Glutamatergic neuron (in vitro differentiated cells): ENCODE measurements at regions not wholly inside any gene's neighbourhood (a gene's known extent, or its start where the extent isn't known, plus 50 kb on each side); places are given as distances from the start of the nearest gene placed in this dataset.

ENCODE experiments used
- DNase-seq: peaks from one replicate; pipeline ENCODE4 v3.0.0; 2022
- H3K27ac Mint-ChIP-seq: one replicate; pipeline ENCODE4 v1.8.0; 2020; ENCODE audit warnings: mild to moderate bottlenecking, mixed read lengths, inconsistent platforms; ENCODE audit not compliant: unreplicated experiment
- H3K27me3 Mint-ChIP-seq: one replicate; pipeline ENCODE4 v1.8.0; 2020; ENCODE audit warnings: mild to moderate bottlenecking, moderate library complexity, mixed read lengths, inconsistent platforms; ENCODE audit not compliant: unreplicated experiment
- H3K36me3 Mint-ChIP-seq: one replicate; pipeline ENCODE4 v1.8.0; 2020; ENCODE audit warnings: mild to moderate bottlenecking, mixed read lengths, inconsistent platforms; ENCODE audit not compliant: unreplicated experiment
- H3K4me1 Mint-ChIP-seq: one replicate; pipeline ENCODE4 v1.8.0; 2020; ENCODE audit warnings: mild to moderate bottlenecking, low read depth, mixed read lengths, inconsistent platforms; ENCODE audit not compliant: unreplicated experiment
- H3K4me3 Mint-ChIP-seq: one replicate; pipeline ENCODE4 v1.8.0; 2020; ENCODE audit warnings: mild to moderate bottlenecking, mixed read lengths, inconsistent platforms; ENCODE audit not compliant: unreplicated experiment
- H3K9me3 Mint-ChIP-seq: one replicate; pipeline ENCODE4 v1.8.0; 2020; ENCODE audit warnings: mild to moderate bottlenecking, moderate library complexity, mixed read lengths, inconsistent platforms; ENCODE audit not compliant: unreplicated experiment
- CTCF ChIP-seq: fragments of 200-600 bp; sonication (generic); IDR thresholded peaks from one replicate; pipeline ENCODE4 v1.5.0; 2021; ENCODE audit not compliant: partially characterized antibody, unreplicated experiment

DNA sequence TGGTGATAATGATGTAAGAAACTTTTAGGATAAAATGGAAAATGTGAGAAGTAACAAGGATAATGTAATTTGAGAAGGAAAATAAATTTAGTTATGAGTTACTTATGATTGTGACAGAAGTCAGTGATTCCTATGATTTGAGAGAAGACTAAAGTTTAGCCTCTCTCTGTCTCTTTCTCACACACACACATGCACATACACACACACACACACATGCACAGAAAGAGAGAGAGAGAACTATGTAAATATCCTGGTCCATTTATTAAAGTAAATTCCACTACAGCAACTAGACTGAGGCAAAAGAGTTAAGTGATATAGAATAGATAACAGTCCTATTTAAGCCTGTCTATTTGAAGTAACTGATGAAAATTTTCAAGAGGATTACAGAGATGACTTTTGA lies 375.2 kb downstream of the CD109 start:
- no peaks in the 10 kb centered on the region for H3K27me3 Mint-ChIP-seq
- no peaks in the 10 kb centered on the region for H3K36me3 Mint-ChIP-seq
- H3K4me1 Mint-ChIP-seq, result no peaks in the 10 kb centered on the region
- H3K4me3 Mint-ChIP-seq, result no peak overlapping the region
- no peak for DNase-seq
- H3K9me3 Mint-ChIP-seq, result no peaks in the 10 kb centered on the region
- no peak for TF ChIP-seq CTCF
- no peak overlapping the region for H3K27ac Mint-ChIP-seq

DNA sequence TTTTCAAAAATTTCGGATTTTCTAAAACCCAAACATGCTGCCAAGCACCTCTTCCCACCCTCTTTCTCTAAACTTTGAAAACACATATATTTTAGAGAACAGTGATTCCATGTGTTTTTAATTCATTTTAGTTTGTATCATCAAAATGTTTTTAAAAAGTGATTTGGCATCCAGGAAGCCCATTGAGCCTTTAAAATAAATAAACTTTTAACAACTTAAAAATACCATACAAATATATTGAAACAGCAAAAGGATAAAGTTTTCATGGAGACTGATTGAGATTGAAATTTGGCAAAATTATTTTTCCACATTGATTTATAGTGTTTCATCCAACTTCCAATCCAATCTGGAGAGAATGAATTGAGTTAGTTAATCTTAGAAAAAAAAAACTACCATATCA lies 374.7 kb downstream of the CD109 start:
- no peak for TF ChIP-seq CTCF
- Mint-ChIP-seq H3K27ac (no peak overlapping the region), H3K36me3 (no peaks in the 10 kb centered on the region), H3K4me3 (no peak overlapping the region), H3K4me1 (no peaks in the 10 kb centered on the region), H3K9me3 (no peaks in the 10 kb centered on the region), H3K27me3 (no peaks in the 10 kb centered on the region)
- no peak for DNase-seq

DNA sequence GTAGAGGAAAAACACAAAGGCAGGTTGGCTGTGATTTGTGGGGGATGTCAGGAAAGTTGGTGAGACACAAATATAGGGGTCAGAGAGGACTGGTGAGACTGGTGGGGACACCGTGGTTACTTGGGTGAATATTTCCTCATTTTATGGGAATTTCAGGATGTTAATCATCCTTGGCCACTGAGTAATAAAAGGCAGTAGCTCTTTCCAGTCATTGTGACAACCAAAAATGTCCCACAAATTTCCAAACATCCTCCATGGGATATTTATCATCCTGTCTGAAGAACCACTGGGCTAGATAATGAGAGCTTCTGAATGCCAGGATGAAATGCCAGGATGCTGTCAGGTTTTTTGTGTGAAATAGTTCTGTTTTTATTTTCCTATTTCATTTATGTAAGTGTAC lies 374.1 kb downstream of the CD109 start:
- no peaks in the 10 kb centered on the region for H3K27me3 Mint-ChIP-seq
- no peaks in the 10 kb centered on the region for H3K4me1 Mint-ChIP-seq
- H3K4me3 Mint-ChIP-seq, result no peak overlapping the region
- no peak overlapping the region for H3K27ac Mint-ChIP-seq
- H3K36me3 Mint-ChIP-seq, result no peaks in the 10 kb centered on the region
- DNase-seq, result no peak
- H3K9me3 Mint-ChIP-seq, result no peaks in the 10 kb centered on the region
- no peak for TF ChIP-seq CTCF

DNA sequence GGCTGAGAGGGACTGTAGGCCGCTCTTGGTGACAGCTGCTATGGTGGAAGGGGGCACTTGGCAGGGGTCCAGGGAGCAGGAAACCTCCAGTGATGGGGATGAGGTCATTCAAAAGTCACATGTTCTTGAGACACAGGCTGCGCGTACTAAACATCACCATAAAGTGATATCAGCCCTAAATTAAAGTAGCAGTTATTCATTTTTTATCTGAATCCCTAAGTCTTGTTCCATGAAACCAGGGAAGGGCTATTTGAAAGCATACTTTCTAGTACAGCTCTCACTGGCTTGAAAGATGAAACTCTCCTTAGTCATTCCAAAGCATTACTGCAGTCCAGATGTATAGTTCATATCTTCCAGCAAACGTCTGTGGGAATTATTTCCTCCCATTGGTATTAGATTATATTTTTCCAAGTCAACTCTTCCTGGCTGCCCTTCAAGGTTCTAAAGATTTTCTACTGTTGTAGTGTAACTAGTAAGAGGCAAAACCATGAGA lies 373.1 kb downstream of the CD109 start:
- H3K27ac Mint-ChIP-seq, result no peak overlapping the region
- no peaks in the 10 kb centered on the region for H3K4me1 Mint-ChIP-seq
- H3K4me3 Mint-ChIP-seq, result no peak overlapping the region
- no peaks in the 10 kb centered on the region for H3K36me3 Mint-ChIP-seq
- no peak for TF ChIP-seq CTCF
- H3K9me3 Mint-ChIP-seq, result no peaks in the 10 kb centered on the region
- H3K27me3 Mint-ChIP-seq, result no peaks in the 10 kb centered on the region
- peak; percentile 31 for DNase-seq

- H3K27ac Mint-ChIP-seq, result no peak overlapping the region
- H3K4me3 Mint-ChIP-seq, result no peak overlapping the region
- no peak for DNase-seq
- no peaks in the 10 kb centered on the region for H3K9me3 Mint-ChIP-seq
- no peak for TF ChIP-seq CTCF
- no peaks in the 10 kb centered on the region for H3K4me1 Mint-ChIP-seq
- H3K27me3 Mint-ChIP-seq, result no peaks in the 10 kb centered on the region
- no peaks in the 10 kb centered on the region for H3K36me3 Mint-ChIP-seq
Measured at GRCh38 chr6:74066168-74066871, 370.3 kb downstream of the CD109 start.
